Astrocyte of the cerebellum (primary cell): ENCODE measurements at regions not wholly inside any gene's neighbourhood (a gene's known extent, or its start where the extent isn't known, plus 50 kb on each side); places are given as distances from the start of the nearest gene placed in this dataset.
A peak's percentile ranks its signal among the peaks of the same experiment; 100 is the strongest.

Experiments used
- DNase-seq: peaks from one replicate; pipeline ENCODE4 v3.0.0-alpha.2; 2011; ENCODE audit warnings: low read depth
- H3K4me3 ChIP-seq: 2 replicates; pipeline ENCODE4 v1.5.1; 2011; ENCODE audit warnings: mild to moderate bottlenecking, low read depth, low read length, moderate library complexity
- CTCF ChIP-seq: IDR thresholded peaks from 2 replicates; pipeline ENCODE4 v1.5.1; 2012; ENCODE audit warnings: low read length, low read depth, moderate library complexity, mild to moderate bottlenecking; ENCODE audit errors: missing control alignments
- in situ Hi-C: cut with HindIII; loops from 2 replicates; pipeline ENCODE4 v1.10.0; 2017; ENCODE audit warnings: low sequenced_read_pairs

DNA sequence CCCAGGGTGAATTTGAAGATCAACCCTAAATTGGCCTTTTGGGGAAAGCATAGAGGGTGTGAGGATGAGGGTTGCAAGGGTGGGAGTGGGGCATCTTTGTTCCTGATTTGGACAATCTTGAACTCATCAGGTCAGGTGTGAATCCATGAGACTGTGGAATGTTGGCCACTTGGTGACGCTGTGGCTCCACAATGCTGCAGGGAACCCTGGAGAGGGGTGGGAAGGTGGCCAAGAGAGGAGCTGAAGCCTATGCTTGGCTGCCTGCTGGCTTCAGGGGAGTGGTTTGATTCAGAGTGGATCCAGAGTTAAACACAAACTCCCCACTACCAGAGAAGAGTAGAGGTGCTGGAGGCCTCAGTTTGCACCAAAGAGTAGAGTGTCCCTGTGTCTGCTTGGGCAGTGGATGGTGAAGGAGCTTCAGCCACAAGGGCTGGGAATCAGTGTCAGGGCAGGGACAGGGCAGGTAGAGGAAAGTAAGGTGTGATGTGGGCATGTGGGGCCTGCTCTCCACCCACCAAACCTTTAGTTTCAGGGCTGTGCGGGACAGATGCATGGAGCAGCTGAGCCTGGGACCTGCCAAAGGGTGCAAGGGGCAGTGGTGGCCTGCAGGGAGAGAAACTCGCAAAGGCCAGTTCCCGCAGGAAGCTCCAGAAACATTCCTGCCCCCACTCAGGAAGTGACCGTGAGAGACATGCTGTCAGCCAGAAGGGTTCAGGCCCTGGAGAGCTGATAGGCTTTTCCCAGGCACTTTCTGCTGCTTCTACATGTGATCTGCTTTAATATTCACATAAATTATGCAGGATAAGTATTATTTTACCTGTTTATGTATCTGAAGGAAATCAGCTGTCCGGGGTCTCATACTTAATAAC, 81.0 kb upstream of the PRSS58 start:
- DNase-seq: no peak
- no peak overlapping the region for H3K4me3 ChIP-seq
- in situ Hi-C loops: no loop called here
- peak; percentile 45 for TF ChIP-seq CTCF

- H3K4me3 ChIP-seq: no peak overlapping the region
- in situ Hi-C loops: no loop called here
- TF ChIP-seq CTCF: no peak
- no peak for DNase-seq
Observed at GRCh38 chr7:142337054-142338001, 79.5 kb upstream of the PRSS58 start.

GRCh38 chr7:142334806-142335205, 76.9 kb upstream of the PRSS58 start:
- in situ Hi-C loops: no loop called here
- DNase-seq: no peak
- TF ChIP-seq CTCF: no peak
- no peak overlapping the region for H3K4me3 ChIP-seq

GRCh38 chr7:142334236-142334635, 76.4 kb upstream of the PRSS58 start:
- no peak for TF ChIP-seq CTCF
- in situ Hi-C loops: no loop called here
- no peak for DNase-seq
- H3K4me3 ChIP-seq: no peak overlapping the region

DNA sequence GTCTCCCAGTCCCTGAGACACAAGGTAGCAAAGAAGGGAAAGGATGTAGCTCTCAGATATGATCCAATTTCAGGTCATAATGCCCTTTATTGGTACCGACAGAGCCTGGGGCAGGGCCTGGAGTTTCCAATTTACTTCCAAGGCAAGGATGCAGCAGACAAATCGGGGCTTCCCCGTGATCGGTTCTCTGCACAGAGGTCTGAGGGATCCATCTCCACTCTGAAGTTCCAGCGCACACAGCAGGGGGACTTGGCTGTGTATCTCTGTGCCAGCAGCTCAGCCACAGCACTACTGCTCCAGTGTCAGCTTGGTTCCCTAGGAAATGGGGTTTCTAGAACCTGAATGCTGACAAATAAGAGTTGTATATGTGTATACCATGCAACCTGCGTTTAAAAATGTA, 74.6 kb upstream of the PRSS58 start:
- TF ChIP-seq CTCF: no peak
- no peak overlapping the region for H3K4me3 ChIP-seq
- DNase-seq: no peak
- in situ Hi-C loops: no loop called here

DNA sequence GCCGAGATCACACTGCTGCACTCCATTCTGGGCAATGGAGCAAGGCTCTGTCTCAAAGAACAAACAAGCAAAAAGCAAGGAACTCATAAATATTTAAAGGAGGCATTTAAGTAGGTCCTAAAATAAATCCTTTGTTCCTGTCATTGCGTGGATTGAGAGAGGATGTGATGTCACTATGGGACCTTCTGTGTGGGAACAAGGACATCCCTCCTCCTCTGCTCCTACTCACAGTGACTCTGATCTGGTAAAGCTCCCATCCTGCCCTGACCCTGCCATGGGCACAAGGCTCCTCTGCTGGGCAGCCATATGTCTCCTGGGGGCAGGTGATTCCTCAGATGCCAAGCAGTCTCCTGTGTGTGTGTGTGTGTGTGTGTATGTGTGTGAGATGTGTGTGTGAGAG, 74.1 kb upstream of the PRSS58 start:
- in situ Hi-C loops: no loop called here
- TF ChIP-seq CTCF: no peak
- H3K4me3 ChIP-seq: no peak overlapping the region
- no peak for DNase-seq
